ENCODE measurements at regions not wholly inside any gene's neighbourhood (a gene's known extent, or its start where the extent isn't known, plus 50 kb on each side); places are given as distances from the start of the nearest gene placed in this dataset.

- TF ChIP-seq EP300 (IDR thresholded peaks at IDR 0.05; ENCODE audit: borderline replicate concordance) (no peak), RAD21 (IDR thresholded peaks at IDR 0.05; ENCODE audit: low read depth) (no peak), CREB1 (IDR thresholded peaks at IDR 0.05; ENCODE audit: low read depth) (no peak), REST (IDR thresholded peaks at IDR 0.05; ENCODE audit: low read depth) (no peak), USF1 (IDR thresholded peaks at IDR 0.05) (no peak), NFIC (IDR thresholded peaks at IDR 0.05) (no peak), TAF1 (IDR thresholded peaks at IDR 0.05; ENCODE audit: low read depth) (no peak), CEBPB (IDR thresholded peaks at IDR 0.05) (no peak), YY1 (IDR thresholded peaks at IDR 0.05; ENCODE audit: low read depth) (no peak), TEAD4 (IDR thresholded peaks at IDR 0.05) (no peak), TCF12 (IDR thresholded peaks at IDR 0.05; ENCODE audit: low read depth) (no peak), MAX (IDR thresholded peaks at IDR 0.05) (no peak), ZBTB7A (IDR thresholded peaks at IDR 0.05; ENCODE audit: low read depth) (no peak), FOXM1 (IDR thresholded peaks at IDR 0.05; ENCODE audit: borderline replicate concordance, low read depth) (no peak), EGR1 (IDR thresholded peaks at IDR 0.05) (no peak)
These were observed 476.0 kb upstream of the CAMK1G start for GRCh38 chr1:209107535-209107934.

GRCh38 chr1:209109001-209109785 lies 474.3 kb upstream of the CAMK1G start:
- no peak for TF ChIP-seq CEBPB (IDR thresholded peaks at IDR 0.05)
- no peak for TF ChIP-seq USF1 (IDR thresholded peaks at IDR 0.05)
- TF ChIP-seq FOXM1 (IDR thresholded peaks at IDR 0.05; ENCODE audit: borderline replicate concordance, low read depth): no peak
- no peak for TF ChIP-seq TAF1 (IDR thresholded peaks at IDR 0.05; ENCODE audit: low read depth)
- TF ChIP-seq TEAD4 (IDR thresholded peaks at IDR 0.05): no peak
- TF ChIP-seq ZBTB7A (IDR thresholded peaks at IDR 0.05; ENCODE audit: low read depth): no peak
- TF ChIP-seq REST (IDR thresholded peaks at IDR 0.05; ENCODE audit: low read depth): no peak
- no peak for TF ChIP-seq YY1 (IDR thresholded peaks at IDR 0.05; ENCODE audit: low read depth)
- no peak for TF ChIP-seq EP300 (IDR thresholded peaks at IDR 0.05; ENCODE audit: borderline replicate concordance)
- no peak for TF ChIP-seq RAD21 (IDR thresholded peaks at IDR 0.05; ENCODE audit: low read depth)
- no peak for TF ChIP-seq NFIC (IDR thresholded peaks at IDR 0.05)
- no peak for TF ChIP-seq MAX (IDR thresholded peaks at IDR 0.05)
- TF ChIP-seq TCF12 (IDR thresholded peaks at IDR 0.05; ENCODE audit: low read depth): no peak
- no peak for TF ChIP-seq EGR1 (IDR thresholded peaks at IDR 0.05)
- TF ChIP-seq CREB1 (IDR thresholded peaks at IDR 0.05; ENCODE audit: low read depth): no peak

- no peak for TF ChIP-seq EGR1 (IDR thresholded peaks at IDR 0.05)
- TF ChIP-seq CEBPB (IDR thresholded peaks at IDR 0.05): no peak
- no peak for TF ChIP-seq CREB1 (IDR thresholded peaks at IDR 0.05; ENCODE audit: low read depth)
- TF ChIP-seq NFIC (IDR thresholded peaks at IDR 0.05): no peak
- no peak for TF ChIP-seq EP300 (IDR thresholded peaks at IDR 0.05; ENCODE audit: borderline replicate concordance)
- TF ChIP-seq TAF1 (IDR thresholded peaks at IDR 0.05; ENCODE audit: low read depth): no peak
- TF ChIP-seq RAD21 (IDR thresholded peaks at IDR 0.05; ENCODE audit: low read depth): no peak
- no peak for TF ChIP-seq USF1 (IDR thresholded peaks at IDR 0.05)
- no peak for TF ChIP-seq TCF12 (IDR thresholded peaks at IDR 0.05; ENCODE audit: low read depth)
- no peak for TF ChIP-seq YY1 (IDR thresholded peaks at IDR 0.05; ENCODE audit: low read depth)
- TF ChIP-seq MAX (IDR thresholded peaks at IDR 0.05): no peak
- no peak for TF ChIP-seq FOXM1 (IDR thresholded peaks at IDR 0.05; ENCODE audit: borderline replicate concordance, low read depth)
- no peak for TF ChIP-seq ZBTB7A (IDR thresholded peaks at IDR 0.05; ENCODE audit: low read depth)
- no peak for TF ChIP-seq REST (IDR thresholded peaks at IDR 0.05; ENCODE audit: low read depth)
- no peak for TF ChIP-seq TEAD4 (IDR thresholded peaks at IDR 0.05)
These were observed 470.0 kb upstream of the CAMK1G start for GRCh38 chr1:209113521-209113920.

All from Ishikawa (cell line).